Suprapubic skin (tissue), 4 donors: ENCODE measurements at regions not wholly inside any gene's neighbourhood (a gene's known extent, or its start where the extent isn't known, plus 50 kb on each side); places are given as distances from the start of the nearest gene placed in this dataset.
A peak's percentile ranks its signal among the peaks of the same experiment; 100 is the strongest.
"Not testable (repeated sequence)": the region's sequence is repeated elsewhere in the genome, so short reads cannot be mapped to it uniquely, and the experiment has no call there.

Experiments
- DNase-seq, 2 donors: peaks; one replicate each; pipeline ENCODE4 v3.0.0-alpha.2; 2019; ENCODE audit warnings: low spot score in 2 of 2
- H3K27ac ChIP-seq: fragments of 200-600 bp; sonication (generic); one replicate; pipeline ENCODE4 v1.5.1; 2019
- H3K27me3 ChIP-seq: fragments of 200-600 bp; sonication (generic); one replicate; pipeline ENCODE4 v1.5.1; 2019
- H3K36me3 ChIP-seq: fragments of 200-600 bp; sonication (generic); one replicate; pipeline ENCODE4 v1.5.1; 2019
- H3K4me1 ChIP-seq: fragments of 200-600 bp; sonication (generic); one replicate; pipeline ENCODE4 v1.5.1; 2019
- H3K4me3 ChIP-seq: fragments of 200-600 bp; sonication (generic); one replicate; pipeline ENCODE4 v1.5.1; 2019; ENCODE audit warnings: mild to moderate bottlenecking
- H3K9me3 ChIP-seq: fragments of 200-600 bp; sonication (generic); one replicate; pipeline ENCODE4 v1.5.1; 2019
- CTCF ChIP-seq, 2 donors: fragments of 200-600 bp in 1 of 2; fragments of 450-650 bp in 1 of 2; sonication (generic) in 1 of 2; IDR thresholded peaks; one replicate each; pipeline ENCODE4 v1.5.1; 2016 to 2019; ENCODE audit warnings: antibody characterized with exemption in 2 of 2, mild to moderate bottlenecking in 1 of 2, moderate library complexity in 1 of 2
- EP300 ChIP-seq: sonication (generic); formaldehyde crosslinking; IDR thresholded peaks from one replicate; pipeline ENCODE4 v1.6.1; 2017; ENCODE audit warnings: antibody characterized with exemption
- POLR2A ChIP-seq, 2 donors: fragments of 450-650 bp; IDR thresholded peaks; one replicate each; pipeline ENCODE4 v1.6.1; 2017; ENCODE audit warnings: antibody characterized with exemption in 2 of 2, mild to moderate bottlenecking in 2 of 2, moderate library complexity in 2 of 2
- POLR2AphosphoS5 ChIP-seq, 3 donors: sonication (generic); formaldehyde crosslinking; IDR thresholded peaks; one replicate each; pipeline ENCODE4 v1.6.1; 2017; ENCODE audit warnings: antibody characterized with exemption in 3 of 3
- WGBS: methylation state at CpG from one replicate; pipeline ENCODE4 v1.1.5; 2018; 5-methylcytosine and 5-hydroxymethylcytosine counted together

- Histone ChIP-seq H3K36me3 (no peaks in the 10 kb centered on the region), H3K27me3 (peaks cover 6% of the 10 kb centered on the region), H3K9me3 (peaks cover 7% of the 10 kb centered on the region), H3K4me1 (no peaks in the 10 kb centered on the region), H3K4me3 (no peak overlapping the region), H3K27ac (no peak overlapping the region)
- WGBS: 91% methylated on average over 7 of the region's 7 CpGs
- TF ChIP-seq POLR2AphosphoS5 (IDR thresholded peaks at IDR 0.05) (no peak), EP300 (no peak), POLR2A (IDR thresholded peaks at IDR 0.05) (no peak), CTCF (IDR thresholded peaks at IDR 0.05) (no peak)
- peak in 1 of 2 donors; percentile 53 for DNase-seq
These were observed 76.2 kb downstream of the MRPL36 start for GRCh38 chr5:1723476-1723875.

GRCh38 chr5:1722877-1723276, 76.8 kb downstream of the MRPL36 start:
- no peak overlapping the region for H3K4me3 ChIP-seq
- TF ChIP-seq POLR2AphosphoS5 (IDR thresholded peaks at IDR 0.05) (no peak), CTCF (IDR thresholded peaks at IDR 0.05) (no peak), EP300 (no peak), POLR2A (IDR thresholded peaks at IDR 0.05) (no peak)
- peaks cover 6% of the 10 kb centered on the region for H3K27me3 ChIP-seq
- H3K36me3 ChIP-seq: no peaks in the 10 kb centered on the region
- H3K4me1 ChIP-seq: no peaks in the 10 kb centered on the region
- no peak overlapping the region for H3K27ac ChIP-seq
- peaks cover 8% of the 10 kb centered on the region for H3K9me3 ChIP-seq
- WGBS: 86% methylated on average over 13 of the region's 13 CpGs
- DNase-seq: peak in 1 of 2 donors; percentile 12

- H3K4me1 ChIP-seq: no peaks in the 10 kb centered on the region
- 86% methylated on average over 21 of the region's 21 CpGs for WGBS
- H3K27me3 ChIP-seq: peaks cover 5% of the 10 kb centered on the region
- no peak overlapping the region for H3K27ac ChIP-seq
- H3K36me3 ChIP-seq: no peaks in the 10 kb centered on the region
- H3K9me3 ChIP-seq: peaks cover 11% of the 10 kb centered on the region
- TF ChIP-seq EP300 (no peak), CTCF (IDR thresholded peaks at IDR 0.05) (no peak), POLR2A (IDR thresholded peaks at IDR 0.05) (no peak), POLR2AphosphoS5 (IDR thresholded peaks at IDR 0.05) (no peak)
- H3K4me3 ChIP-seq: no peak overlapping the region
- DNase-seq: peak in 1 of 2 donors; percentile 65
These were observed 79.1 kb downstream of the MRPL36 start for GRCh38 chr5:1720396-1721110.

GRCh38 chr5:1719860-1720259, 79.8 kb downstream of the MRPL36 start:
- peaks cover 11% of the 10 kb centered on the region for H3K9me3 ChIP-seq
- H3K27me3 ChIP-seq: no peaks in the 10 kb centered on the region
- TF ChIP-seq POLR2AphosphoS5 (IDR thresholded peaks at IDR 0.05) (no peak), CTCF (IDR thresholded peaks at IDR 0.05) (no peak), EP300 (no peak), POLR2A (IDR thresholded peaks at IDR 0.05) (no peak)
- H3K27ac ChIP-seq: no peak overlapping the region
- no peak overlapping the region for H3K4me3 ChIP-seq
- 69% methylated on average over 5 of the region's 5 CpGs for WGBS
- no peaks in the 10 kb centered on the region for H3K4me1 ChIP-seq
- no peaks in the 10 kb centered on the region for H3K36me3 ChIP-seq
- no peak for DNase-seq

- Histone ChIP-seq H3K9me3 (peaks cover 11% of the 10 kb centered on the region), H3K4me3 (no peak overlapping the region), H3K4me1 (no peaks in the 10 kb centered on the region), H3K36me3 (no peaks in the 10 kb centered on the region), H3K27ac (no peak overlapping the region), H3K27me3 (no peaks in the 10 kb centered on the region)
- WGBS: 57% methylated on average over 3 of the region's 3 CpGs
- no peak for DNase-seq
- TF ChIP-seq POLR2AphosphoS5 (IDR thresholded peaks at IDR 0.05): no peak
- TF ChIP-seq CTCF (IDR thresholded peaks at IDR 0.05): no peak
- no peak for TF ChIP-seq POLR2A (IDR thresholded peaks at IDR 0.05)
- TF ChIP-seq EP300: no peak
These were observed 81.0 kb downstream of the MRPL36 start for GRCh38 chr5:1718669-1719068.

- peaks cover 22% of the 10 kb centered on the region for H3K27me3 ChIP-seq
- not testable (repeated sequence) for H3K4me3 ChIP-seq, H3K4me1 ChIP-seq, H3K36me3 ChIP-seq, H3K27ac ChIP-seq, H3K9me3 ChIP-seq
- DNase-seq: peak in 1 of 2 donors; percentile 16
- 20% methylated on average over 2 of the region's 21 CpGs for WGBS
These were observed 89.5 kb downstream of the MRPL36 start for GRCh38 chr5:1710091-1710490.
